Activated CD8-positive, alpha-beta memory T cell treated with anti-CD3 and anti-CD28 coated beads, Interleukin-2, amount 10 ng/mL, durations not matched to agents 7 days and 5 days (primary cell): ENCODE measurements at regions not wholly inside any gene's neighbourhood (a gene's known extent, or its start where the extent isn't known, plus 50 kb on each side); places are given as distances from the start of the nearest gene placed in this dataset.

Experiments
- ATAC-seq: fragments of 150-1000 bp; cut with Tn5 transposase; one replicate; pipeline ENCODE4 v1.10.0; 2021; ENCODE audit warnings: moderate library complexity
- CTCF ChIA-PET: fragments of 350-600 bp; sonication (Branson Sonifier 250); formaldehyde crosslinking; loops from one replicate; lab custom pipeline; 2021; ENCODE audit warnings: antibody characterized with exemption; lab: Charles Lee
- DNase-seq: peaks from one replicate; pipeline ENCODE4 v3.0.0-alpha.2; 2020
- H3K27ac Mint-ChIP-seq: one replicate; pipeline ENCODE4 v1.8.0; 2021; ENCODE audit warnings: mild to moderate bottlenecking, mixed read lengths
- H3K27me3 Mint-ChIP-seq: one replicate; pipeline ENCODE4 v1.8.0; 2021; ENCODE audit warnings: mixed read lengths
- H3K36me3 Mint-ChIP-seq: one replicate; pipeline ENCODE4 v1.8.0; 2021; ENCODE audit warnings: mild to moderate bottlenecking, mixed read lengths
- H3K4me1 Mint-ChIP-seq: one replicate; pipeline ENCODE4 v1.8.0; 2021; ENCODE audit warnings: mixed read lengths
- H3K4me3 Mint-ChIP-seq: one replicate; pipeline ENCODE4 v1.8.0; 2021; ENCODE audit warnings: mild to moderate bottlenecking, moderate library complexity, mixed read lengths
- H3K9me3 Mint-ChIP-seq: one replicate; pipeline ENCODE4 v1.8.0; 2022; ENCODE audit warnings: low read depth, mixed read lengths

GRCh38 chr13:51027644-51028043 is 83.4 kb downstream of the C13orf42 start:
- Mint-ChIP-seq H3K4me3 (no peak overlapping the region), H3K4me1 (no peaks in the 10 kb centered on the region), H3K27me3 (peaks cover 22% of the 10 kb centered on the region), H3K27ac (no peak overlapping the region), H3K36me3 (no peaks in the 10 kb centered on the region), H3K9me3 (no peaks in the 10 kb centered on the region)
- CTCF ChIA-PET, result no interaction called here
- ATAC-seq (no peak), DNase-seq (no peak)

DNA sequence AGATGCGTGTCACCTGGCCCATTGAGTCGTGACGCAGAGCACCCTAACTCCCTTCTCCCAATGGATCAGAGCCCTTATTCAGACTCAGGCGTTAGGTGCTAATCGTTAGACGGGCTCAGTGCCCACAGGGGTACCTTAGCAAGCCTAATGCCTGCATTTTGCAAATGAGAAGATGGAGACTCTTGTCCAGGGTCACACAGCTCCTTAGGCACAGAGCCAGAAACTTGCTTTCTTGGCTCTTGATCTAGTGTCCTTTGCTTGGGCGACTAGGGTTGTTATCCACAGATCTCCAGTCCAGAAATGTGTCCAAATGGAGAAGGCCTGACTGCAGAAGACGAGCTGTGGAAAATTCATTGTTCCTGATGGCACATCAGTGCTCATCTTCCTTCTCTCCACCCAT is 85.1 kb downstream of the C13orf42 start:
- Mint-ChIP-seq H3K4me3 (no peak overlapping the region), H3K27ac (no peak overlapping the region), H3K36me3 (no peaks in the 10 kb centered on the region), H3K4me1 (no peaks in the 10 kb centered on the region), H3K27me3 (peaks cover 27% of the 10 kb centered on the region), H3K9me3 (no peaks in the 10 kb centered on the region)
- CTCF ChIA-PET, result no interaction called here
- ATAC-seq (no peak), DNase-seq (no peak)

DNA sequence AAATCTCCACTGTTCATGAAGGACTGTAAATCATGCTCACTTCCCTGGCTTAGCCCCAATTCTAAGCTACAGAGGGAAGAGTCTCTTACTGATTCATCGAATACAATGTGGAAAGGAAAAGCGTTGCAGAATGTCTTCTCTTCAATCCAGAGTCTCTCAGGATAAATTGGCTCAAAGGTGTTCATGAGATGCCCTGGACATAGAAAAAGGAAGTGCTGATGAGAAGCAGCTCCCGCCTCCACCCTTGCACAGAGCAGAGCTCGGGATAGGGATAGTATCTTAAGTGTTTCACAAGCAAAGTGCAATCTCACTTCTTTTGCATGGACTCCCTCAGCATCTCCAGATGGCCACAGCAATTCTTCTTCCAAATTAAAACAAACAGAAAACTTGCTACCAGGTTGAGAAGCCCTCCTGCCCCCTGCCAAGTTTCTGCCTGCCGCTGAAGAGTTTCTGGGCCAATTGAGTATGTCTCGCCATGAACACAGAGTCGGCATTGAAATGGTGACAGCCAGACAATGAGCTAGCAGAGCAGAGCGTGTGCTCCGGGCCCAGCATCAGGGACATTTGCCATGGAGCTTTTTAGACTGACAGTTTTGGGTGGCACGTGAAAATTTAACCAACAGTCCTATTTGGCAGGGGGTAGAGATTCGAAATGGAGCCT is 85.7 kb downstream of the C13orf42 start:
- peaks cover 31% of the 10 kb centered on the region for H3K27me3 Mint-ChIP-seq
- no peak for ATAC-seq
- H3K36me3 Mint-ChIP-seq, result no peaks in the 10 kb centered on the region
- no peaks in the 10 kb centered on the region for H3K4me1 Mint-ChIP-seq
- no peak overlapping the region for H3K4me3 Mint-ChIP-seq
- no peak overlapping the region for H3K27ac Mint-ChIP-seq
- CTCF ChIA-PET, result interaction anchor here (1.2 kb wide), 1 partner anchor 10 kb away, joined by 3 read pairs; no protein-coding TSS in a partner anchor
- H3K9me3 Mint-ChIP-seq, result no peaks in the 10 kb centered on the region
- no peak for DNase-seq

- peaks cover 24% of the 10 kb centered on the region for H3K27me3 Mint-ChIP-seq
- ATAC-seq (no peak), DNase-seq (no peak)
- CTCF ChIA-PET, result no interaction called here
- H3K4me1 Mint-ChIP-seq, result no peaks in the 10 kb centered on the region
- no peak overlapping the region for H3K4me3 Mint-ChIP-seq
- H3K36me3 Mint-ChIP-seq, result no peaks in the 10 kb centered on the region
- H3K9me3 Mint-ChIP-seq, result no peaks in the 10 kb centered on the region
- no peak overlapping the region for H3K27ac Mint-ChIP-seq
Observed at GRCh38 chr13:51021811-51022210, 89.3 kb downstream of the C13orf42 start.

DNA sequence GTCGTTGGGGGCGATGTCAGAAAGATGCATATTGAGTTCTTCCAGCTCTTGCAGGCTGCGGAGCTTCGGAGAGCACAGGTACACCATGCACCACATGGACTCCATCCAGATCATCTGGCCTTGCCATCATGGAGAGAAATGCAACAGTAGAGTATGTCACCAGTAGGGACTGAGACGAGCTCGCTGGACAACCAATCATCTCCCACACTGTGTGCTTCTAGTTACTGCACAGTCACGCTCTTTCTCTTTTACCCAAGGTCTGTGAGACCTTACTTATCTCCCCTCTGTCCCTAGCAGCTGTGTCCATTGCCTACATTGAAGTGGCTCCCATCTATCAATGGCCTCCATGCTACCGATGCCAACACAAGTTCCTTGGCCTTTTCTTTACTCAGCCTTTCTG is 90.5 kb downstream of the C13orf42 start:
- H3K4me1 Mint-ChIP-seq, result no peaks in the 10 kb centered on the region
- peaks cover 20% of the 10 kb centered on the region for H3K27me3 Mint-ChIP-seq

DNA sequence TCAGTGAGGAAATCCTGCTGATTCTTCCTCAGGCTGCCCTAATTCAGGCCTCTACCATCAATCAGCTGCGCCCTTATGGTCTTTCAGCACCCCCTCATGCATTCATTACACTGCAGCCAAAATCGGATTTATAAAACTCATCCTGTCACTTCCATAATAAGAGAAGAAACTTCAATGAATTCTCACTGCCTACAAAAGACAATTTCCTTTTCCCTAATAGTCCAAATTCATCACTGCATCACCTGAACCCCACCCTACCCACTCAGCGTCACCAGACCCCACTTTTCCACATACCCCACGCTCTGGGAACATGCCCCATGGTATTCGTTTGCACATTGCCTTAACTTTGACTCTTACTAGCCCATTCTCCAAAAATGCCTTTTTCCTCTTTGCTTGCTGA is 92.0 kb downstream of the C13orf42 start:
- H3K4me1 Mint-ChIP-seq, result no peaks in the 10 kb centered on the region
- CTCF ChIA-PET, result no interaction called here

More for the DNA sequence above, 90.5 kb downstream of the C13orf42 start:
- H3K4me3 Mint-ChIP-seq, result no peak overlapping the region
- no peaks in the 10 kb centered on the region for H3K36me3 Mint-ChIP-seq
- DNase-seq, result no peak
- H3K9me3 Mint-ChIP-seq, result no peaks in the 10 kb centered on the region
- CTCF ChIA-PET, result no interaction called here
- no peak overlapping the region for H3K27ac Mint-ChIP-seq
- ATAC-seq, result no peak

GRCh38 chr13:51017516-51017915 is 93.6 kb downstream of the C13orf42 start:
- Mint-ChIP-seq H3K27ac (no peak overlapping the region), H3K9me3 (peaks cover 3% of the 10 kb centered on the region), H3K4me3 (no peak overlapping the region), H3K36me3 (no peaks in the 10 kb centered on the region), H3K4me1 (no peaks in the 10 kb centered on the region), H3K27me3 (peaks cover 19% of the 10 kb centered on the region)
- DNase-seq (no peak), ATAC-seq (no peak)
- CTCF ChIA-PET, result no interaction called here

More for the DNA sequence above, 92.0 kb downstream of the C13orf42 start:
- Mint-ChIP-seq H3K4me3 (no peak overlapping the region), H3K27ac (no peak overlapping the region), H3K36me3 (no peaks in the 10 kb centered on the region), H3K9me3 (no peaks in the 10 kb centered on the region), H3K27me3 (peaks cover 17% of the 10 kb centered on the region)
- DNase-seq, result no peak
- no peak for ATAC-seq

GRCh38 chr13:51015973-51016372 is 95.1 kb downstream of the C13orf42 start:
- peaks cover 3% of the 10 kb centered on the region for H3K9me3 Mint-ChIP-seq
- no peaks in the 10 kb centered on the region for H3K36me3 Mint-ChIP-seq
- no peak overlapping the region for H3K4me3 Mint-ChIP-seq
- no peak for ATAC-seq
- no peaks in the 10 kb centered on the region for H3K4me1 Mint-ChIP-seq
- H3K27ac Mint-ChIP-seq, result no peak overlapping the region
- DNase-seq, result no peak
- peaks cover 16% of the 10 kb centered on the region for H3K27me3 Mint-ChIP-seq
- CTCF ChIA-PET, result interaction anchor here (0.9 kb wide), 1 partner anchor 9 kb away, joined by 3 read pairs; no protein-coding TSS in a partner anchor

- Mint-ChIP-seq H3K9me3 (peaks cover 3% of the 10 kb centered on the region), H3K27ac (no peak overlapping the region), H3K4me3 (no peak overlapping the region), H3K27me3 (peaks cover 11% of the 10 kb centered on the region), H3K36me3 (no peaks in the 10 kb centered on the region), H3K4me1 (no peaks in the 10 kb centered on the region)
- ATAC-seq (no peak), DNase-seq (no peak)
- CTCF ChIA-PET, result interaction anchor here (1.0 kb wide), 1 partner anchor 60 kb away, joined by 3 read pairs; no protein-coding TSS in a partner anchor
Observed at GRCh38 chr13:51009597-51009996, 100.0 kb downstream of the RNASEH2B start.

DNA sequence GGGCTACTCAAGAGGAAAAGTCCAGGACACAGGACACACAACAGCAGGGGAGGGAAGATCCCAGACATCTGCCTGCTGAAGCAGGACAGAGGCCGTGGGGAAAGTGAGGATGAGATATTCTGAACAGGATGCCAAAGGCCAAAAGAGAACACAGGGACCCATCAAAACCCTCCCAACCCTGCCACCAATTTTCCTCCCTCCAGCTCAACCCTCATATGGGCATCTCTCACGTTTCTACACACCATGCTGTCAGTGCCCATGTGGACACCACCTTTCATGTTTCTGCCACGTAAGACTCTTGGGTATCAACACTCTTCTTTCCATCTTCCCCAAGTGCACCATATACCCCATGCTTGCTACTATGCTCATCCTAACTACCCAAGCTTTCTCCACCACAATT is 97.6 kb downstream of the RNASEH2B start:
- Mint-ChIP-seq H3K36me3 (no peaks in the 10 kb centered on the region), H3K27me3 (peaks cover 16% of the 10 kb centered on the region), H3K4me1 (no peaks in the 10 kb centered on the region), H3K4me3 (no peak overlapping the region), H3K9me3 (no peaks in the 10 kb centered on the region), H3K27ac (no peak overlapping the region)
- DNase-seq, result no peak
- CTCF ChIA-PET, result no interaction called here
- no peak for ATAC-seq

DNA sequence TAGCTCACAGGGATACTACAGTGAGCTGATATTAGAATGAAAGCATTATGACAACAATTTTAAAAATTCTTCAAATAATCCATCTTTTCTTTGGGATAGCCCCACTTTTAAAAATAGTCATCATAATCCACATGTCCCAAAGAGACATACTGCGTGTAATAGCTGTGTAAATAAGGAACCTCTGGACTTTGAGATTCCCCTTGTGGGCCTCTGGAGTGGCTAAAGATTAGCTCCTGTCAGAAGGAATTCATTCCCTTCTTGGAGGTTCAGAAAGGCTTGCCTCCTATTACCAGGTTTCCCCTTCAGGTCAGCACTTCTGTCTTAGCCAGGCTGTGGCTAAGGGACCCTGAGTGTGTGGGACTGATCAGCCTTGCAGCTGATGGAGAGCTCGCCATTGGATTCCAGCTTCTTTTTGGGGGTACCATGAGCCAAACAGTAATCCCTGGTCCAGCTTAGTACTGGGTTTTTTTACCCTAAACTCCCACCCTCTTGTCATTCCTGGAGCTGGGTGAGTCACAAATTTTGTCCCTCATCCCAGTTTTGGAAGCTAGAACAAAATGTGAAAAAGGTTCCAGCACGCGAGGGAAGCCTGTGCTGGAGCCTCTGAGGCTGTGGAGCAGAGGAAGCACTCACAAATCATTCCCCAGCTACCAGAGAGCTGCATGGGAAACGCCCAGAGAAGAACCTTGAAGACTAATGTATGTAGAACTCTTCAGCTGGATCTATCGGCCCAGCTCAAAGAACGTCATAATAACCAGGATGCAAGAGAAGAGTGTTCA is 96.7 kb downstream of the RNASEH2B start:
- CTCF ChIA-PET, result interaction anchor here (0.8 to 0.9 kb wide), 2 partner anchors 51 to 1009 kb away, joined by 3 read pairs; no protein-coding TSS in a partner anchor
- H3K36me3 Mint-ChIP-seq, result no peaks in the 10 kb centered on the region
- DNase-seq (no peak), ATAC-seq (no peak)
- no peaks in the 10 kb centered on the region for H3K9me3 Mint-ChIP-seq
- H3K4me1 Mint-ChIP-seq, result no peaks in the 10 kb centered on the region
- no peak overlapping the region for H3K4me3 Mint-ChIP-seq
- peaks cover 14% of the 10 kb centered on the region for H3K27me3 Mint-ChIP-seq
- H3K27ac Mint-ChIP-seq, result no peak overlapping the region
